Stimulated activated CD4-positive, alpha-beta T cell treated with anti-CD3 and anti-CD28 coated beads, Interleukin-1b, Interleukin-23, amount 100 ng/mL, for 4 hours (primary cell): ENCODE measurements at regions not wholly inside any gene's neighbourhood (a gene's known extent, or its start where the extent isn't known, plus 50 kb on each side); places are given as distances from the start of the nearest gene placed in this dataset.

Experiments
- DNase-seq, 2 donors: peaks; one replicate each; pipeline ENCODE4 v3.0.0-alpha.2; 2020; ENCODE audit warnings: low read depth in 2 of 2

- no peak for DNase-seq
Measured at GRCh38 chr6:134117409-134117808, 65.0 kb upstream of the SLC2A12 start.

- DNase-seq: no peak
Measured at GRCh38 chr6:134115715-134116074, 63.3 kb upstream of the SLC2A12 start.

- no peak for DNase-seq
Measured at GRCh38 chr6:134114918-134115714, 62.7 kb upstream of the SLC2A12 start.

GRCh38 chr6:134114489-134114888 lies 62.1 kb upstream of the SLC2A12 start:
- no peak for DNase-seq

GRCh38 chr6:134111726-134112125 lies 59.3 kb upstream of the SLC2A12 start:
- DNase-seq: no peak

GRCh38 chr6:134111062-134111677 lies 58.7 kb upstream of the SLC2A12 start:
- peak in 1 of 2 donors; percentile 30 for DNase-seq

GRCh38 chr6:134106702-134107101 lies 54.3 kb upstream of the SLC2A12 start:
- DNase-seq: no peak

- DNase-seq: no peak
Measured at GRCh38 chr6:134105940-134106339, 53.5 kb upstream of the SLC2A12 start.

GRCh38 chr6:134103006-134103405 lies 50.6 kb upstream of the SLC2A12 start:
- DNase-seq: no peak
